ENCODE measurements at regions not wholly inside any gene's neighbourhood (a gene's known extent, or its start where the extent isn't known, plus 50 kb on each side); places are given as distances from the start of the nearest gene placed in this dataset.

- TF ChIP-seq MGA (IDR thresholded peaks at IDR 0.05), result no peak
- no peak for TF ChIP-seq NFATC3 (IDR thresholded peaks at IDR 0.05)
- peak; percentile 88 for TF ChIP-seq MEIS2 (IDR thresholded peaks at IDR 0.05; ENCODE audit: partially characterized antibody)
- peak; percentile 17 for TF ChIP-seq FOS (IDR thresholded peaks at IDR 0.05; ENCODE audit: extremely low read depth, insufficient read length)
- TF ChIP-seq ZNF668 (CRISPR knock-in tag; IDR thresholded peaks at IDR 0.05), result no peak
- no peak for TF ChIP-seq SRSF9 (IDR thresholded peaks at IDR 0.05; ENCODE audit: borderline replicate concordance, low read depth, low read length)
- TF ChIP-seq RAD51 (IDR thresholded peaks at IDR 0.05; ENCODE audit: borderline replicate concordance, low read depth), result no peak
- peak; percentile 92 for TF ChIP-seq JUND (IDR thresholded peaks at IDR 0.05; ENCODE audit: borderline replicate concordance, low read depth, low read length)
- TF ChIP-seq JUND (tag; IDR thresholded peaks at IDR 0.05; ENCODE audit: borderline replicate concordance, low read depth, low read length), result peak; percentile 86; the same call in 2 of the 3 replicates
- TF ChIP-seq ZNF707 (CRISPR knock-in tag; conservative IDR thresholded peaks at IDR 0.05), result no peak
- TF ChIP-seq FOXO4 (CRISPR knock-in tag; IDR thresholded peaks at IDR 0.05), result no peak
- no peak for TF ChIP-seq ZBTB1 (CRISPR knock-in tag; IDR thresholded peaks at IDR 0.05; ENCODE audit: borderline replicate concordance, low read depth)
- no peak for TF ChIP-seq HNRNPL (IDR thresholded peaks at IDR 0.05; ENCODE audit: low read depth, low read length)
- no peak for TF ChIP-seq ZBTB49 (CRISPR knock-in tag; IDR thresholded peaks at IDR 0.05; ENCODE audit: borderline replicate concordance)
These were observed 233.7 kb upstream of the FGF13 start (continued) for GRCh38 chrX:138945219-138945618.
